Medulla oblongata (tissue), 1 donor: ENCODE measurements at regions not wholly inside any gene's neighbourhood (a gene's known extent, or its start where the extent isn't known, plus 50 kb on each side); places are given as distances from the start of the nearest gene placed in this dataset.
"Not testable (repeated sequence)": the region's sequence is repeated elsewhere in the genome, so short reads cannot be mapped to it uniquely, and the experiment has no call there.

Experiments
- DNase-seq: peaks from one replicate; pipeline ENCODE4 v3.0.0-alpha.2; 2015; ENCODE audit errors: extremely low spot score

- DNase-seq = not testable (repeated sequence)
Observed at GRCh38 chr5:88615767-88616166, 267.2 kb downstream of the MEF2C start.

GRCh38 chr5:88613051-88613450, 269.9 kb downstream of the MEF2C start:
- DNase-seq = no peak

- no peak for DNase-seq
Observed at GRCh38 chr5:88610586-88610985, 272.4 kb downstream of the MEF2C start.

- DNase-seq = no peak
Observed at GRCh38 chr5:88607492-88607891, 275.5 kb downstream of the MEF2C start.

GRCh38 chr5:88606626-88607025, 276.4 kb downstream of the MEF2C start:
- no peak for DNase-seq

GRCh38 chr5:88606173-88606572, 276.8 kb downstream of the MEF2C start:
- DNase-seq = no peak

GRCh38 chr5:88602584-88602983, 280.4 kb downstream of the MEF2C start:
- no peak for DNase-seq

- DNase-seq = no peak
Observed at GRCh38 chr5:88594441-88594840, 288.5 kb downstream of the MEF2C start.

GRCh38 chr5:88588609-88589008, 294.4 kb downstream of the MEF2C start:
- no peak for DNase-seq

GRCh38 chr5:88583471-88583870, 299.5 kb downstream of the MEF2C start:
- no peak for DNase-seq

GRCh38 chr5:88558366-88558765, 289.7 kb upstream of the TMEM161B start:
- DNase-seq = no peak

GRCh38 chr5:88557881-88558280, 289.2 kb upstream of the TMEM161B start:
- no peak for DNase-seq

GRCh38 chr5:88557131-88557530, 288.5 kb upstream of the TMEM161B start:
- DNase-seq = no peak

- no peak for DNase-seq
Observed at GRCh38 chr5:88556406-88556805, 287.8 kb upstream of the TMEM161B start.

- DNase-seq = peak; percentile 47
Observed at GRCh38 chr5:88555674-88556073, 287.0 kb upstream of the TMEM161B start.

GRCh38 chr5:88553986-88554385, 285.3 kb upstream of the TMEM161B start:
- no peak for DNase-seq

GRCh38 chr5:88553136-88553875, 284.7 kb upstream of the TMEM161B start:
- DNase-seq = no peak

GRCh38 chr5:88552426-88552825, 283.8 kb upstream of the TMEM161B start:
- no peak for DNase-seq

GRCh38 chr5:88551724-88552345, 283.2 kb upstream of the TMEM161B start:
- peak; percentile 77 for DNase-seq

GRCh38 chr5:88550736-88551135, 282.1 kb upstream of the TMEM161B start:
- DNase-seq = no peak

- DNase-seq = no peak
Observed at GRCh38 chr5:88548136-88548805, 279.6 kb upstream of the TMEM161B start.

GRCh38 chr5:88545338-88545737, 276.7 kb upstream of the TMEM161B start:
- no peak for DNase-seq

- no peak for DNase-seq
Observed at GRCh38 chr5:88544671-88545070, 276.0 kb upstream of the TMEM161B start.
